ENCODE measurements at regions not wholly inside any gene's neighbourhood (a gene's known extent, or its start where the extent isn't known, plus 50 kb on each side); places are given as distances from the start of the nearest gene placed in this dataset.
"Not testable (repeated sequence)": the region's sequence is repeated elsewhere in the genome, so short reads cannot be mapped to it uniquely, and the experiment has no call there.

- TF ChIP-seq POLR2A (IDR thresholded peaks at IDR 0.05) (no peak), CTCF (IDR thresholded peaks at IDR 0.05) (no peak)
- WGBS, 2 donors, result 28 to 32% methylated on average over 7 of the region's 7 CpGs
These were observed 508.3 kb downstream of the EBF1 start for GRCh38 chr5:158591301-158591863.

GRCh38 chr5:158590746-158591300 lies 508.9 kb downstream of the EBF1 start:
- intact Hi-C loops (cut with DNase I; ENCODE audit: low total_unique reads), result no loop called here
- TF ChIP-seq POLR2A (IDR thresholded peaks at IDR 0.05) (no peak), CTCF (IDR thresholded peaks at IDR 0.05) (no peak)
- no peak overlapping the region for H3K4me3 ChIP-seq (ENCODE audit: low read depth, poor library complexity, severe bottlenecking)
- 83 to 89% methylated on average over 2 of the region's 2 CpGs for WGBS, 2 donors
- DNase-seq (ENCODE audit: low spot score in 2 of 2), result no peak

More at GRCh38 chr5:158591301-158591863, 508.3 kb downstream of the EBF1 start:
- H3K4me3 ChIP-seq (ENCODE audit: low read depth, poor library complexity, severe bottlenecking), result no peak overlapping the region
- intact Hi-C loops (cut with DNase I; ENCODE audit: low total_unique reads), result no loop called here
- no peak for DNase-seq (ENCODE audit: low spot score in 2 of 2)

- H3K4me3 ChIP-seq (ENCODE audit: low read depth, poor library complexity, severe bottlenecking), result no peak overlapping the region
- 36 to 42% methylated on average over 3 of the region's 3 CpGs for WGBS, 2 donors
- intact Hi-C loops (cut with DNase I; ENCODE audit: low total_unique reads), result no loop called here
- no peak for TF ChIP-seq CTCF (IDR thresholded peaks at IDR 0.05)
- no peak for TF ChIP-seq POLR2A (IDR thresholded peaks at IDR 0.05)
- DNase-seq (ENCODE audit: low spot score in 2 of 2), result no peak
These were observed 509.8 kb downstream of the EBF1 start for GRCh38 chr5:158589939-158590338.

GRCh38 chr5:158588617-158589016 lies 511.1 kb downstream of the EBF1 start:
- intact Hi-C loops (cut with DNase I; ENCODE audit: low total_unique reads), result no loop called here
- no peak for DNase-seq (ENCODE audit: low spot score in 2 of 2)
- TF ChIP-seq POLR2A (IDR thresholded peaks at IDR 0.05) (no peak), CTCF (IDR thresholded peaks at IDR 0.05) (no peak)
- WGBS, 2 donors, result 88 to 91% methylated on average over 1 of the region's 1 CpG
- H3K4me3 ChIP-seq (ENCODE audit: low read depth, poor library complexity, severe bottlenecking), result no peak overlapping the region

- H3K4me3 ChIP-seq (ENCODE audit: low read depth, poor library complexity, severe bottlenecking), result no peak overlapping the region
- intact Hi-C loops (cut with DNase I; ENCODE audit: low total_unique reads), result no loop called here
- TF ChIP-seq POLR2A (IDR thresholded peaks at IDR 0.05) (no peak), CTCF (IDR thresholded peaks at IDR 0.05) (no peak)
- DNase-seq (ENCODE audit: low spot score in 2 of 2), result no peak
- WGBS, 2 donors, result 91 to 100% methylated on average over 2 of the region's 2 CpGs
These were observed 513.7 kb downstream of the EBF1 start for GRCh38 chr5:158586054-158586453.

GRCh38 chr5:158582669-158583068 lies 517.0 kb downstream of the EBF1 start:
- intact Hi-C loops (cut with DNase I; ENCODE audit: low total_unique reads); DNase-seq (ENCODE audit: low spot score in 2 of 2); H3K4me3 ChIP-seq (ENCODE audit: low read depth, poor library complexity, severe bottlenecking): not testable (repeated sequence)
- 100% methylated on average over 4 of the region's 27 CpGs; no CpG with 5 or more reads in 1 of the 2 donors for WGBS, 2 donors

All from lower leg skin (tissue), 4 donors.